ENCODE measurements at regions not wholly inside any gene's neighbourhood (a gene's known extent, or its start where the extent isn't known, plus 50 kb on each side); places are given as distances from the start of the nearest gene placed in this dataset.

DNA sequence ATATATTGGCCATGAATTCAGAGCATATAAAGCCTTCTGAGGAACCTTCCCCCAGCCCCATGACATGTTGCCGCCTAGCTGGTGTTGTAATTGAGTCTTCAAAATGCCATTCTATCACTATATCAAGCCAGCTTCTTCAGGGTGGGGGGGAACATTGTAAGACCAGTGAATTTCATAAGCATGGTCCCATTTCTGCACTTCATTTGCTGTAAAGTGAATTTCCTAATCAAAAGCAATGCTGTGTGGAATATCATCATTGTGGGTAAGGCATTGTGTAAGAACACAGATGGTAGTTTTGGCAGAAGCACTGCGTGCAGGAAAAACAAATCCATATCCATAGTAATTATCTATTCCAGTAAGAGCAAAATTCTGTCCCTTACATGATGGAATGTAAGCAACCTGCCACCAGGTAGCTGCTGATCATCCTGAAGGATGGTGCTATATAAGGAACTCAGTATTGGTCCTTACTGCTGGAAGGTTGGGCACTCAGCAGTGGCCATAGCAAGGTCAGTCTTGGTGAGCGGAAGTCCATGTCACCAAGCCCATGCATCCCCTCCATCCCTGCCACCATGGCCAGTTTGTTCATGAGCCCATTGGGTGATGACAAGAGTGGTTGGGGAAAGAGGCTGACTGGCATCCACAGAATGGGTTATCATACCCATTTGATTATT is 159.4 kb downstream of the COPS8 start:
- Histone ChIP-seq H4K20me1 (ENCODE audit: control insufficient read depth, insufficient read depth, low read depth, low read length) (no peaks in the 10 kb centered on the region), H3F3A (ENCODE audit: control insufficient read depth, insufficient read depth) (no peaks in the 10 kb centered on the region), H3K4me1 (ENCODE audit: control insufficient read depth, low read length) (no peaks in the 10 kb centered on the region), H3K27me3 (ENCODE audit: control insufficient read depth, low read length) (no peaks in the 10 kb centered on the region), H3K9me2 (replicated peaks; ENCODE audit: control insufficient read depth, low read length) (no peaks in the 10 kb centered on the region), H3K27ac (ENCODE audit: low read depth, low read length) (no peak overlapping the region), H3K36me3 (ENCODE audit: control insufficient read depth, low read length) (no peaks in the 10 kb centered on the region), H3K79me2 (ENCODE audit: control insufficient read depth, low read length) (no peaks in the 10 kb centered on the region), H3K4me3 (ENCODE audit: low read length) (no peak overlapping the region), H3K4me2 (ENCODE audit: low read length) (no peak overlapping the region), H3K9me3 (ENCODE audit: control insufficient read depth, insufficient read depth, low read length) (no peaks in the 10 kb centered on the region)
- TF ChIP-seq EZH2phosphoT487 (IDR thresholded peaks at IDR 0.05; ENCODE audit: borderline replicate concordance, low read length), result no peak
- TF ChIP-seq, protein P1, sequence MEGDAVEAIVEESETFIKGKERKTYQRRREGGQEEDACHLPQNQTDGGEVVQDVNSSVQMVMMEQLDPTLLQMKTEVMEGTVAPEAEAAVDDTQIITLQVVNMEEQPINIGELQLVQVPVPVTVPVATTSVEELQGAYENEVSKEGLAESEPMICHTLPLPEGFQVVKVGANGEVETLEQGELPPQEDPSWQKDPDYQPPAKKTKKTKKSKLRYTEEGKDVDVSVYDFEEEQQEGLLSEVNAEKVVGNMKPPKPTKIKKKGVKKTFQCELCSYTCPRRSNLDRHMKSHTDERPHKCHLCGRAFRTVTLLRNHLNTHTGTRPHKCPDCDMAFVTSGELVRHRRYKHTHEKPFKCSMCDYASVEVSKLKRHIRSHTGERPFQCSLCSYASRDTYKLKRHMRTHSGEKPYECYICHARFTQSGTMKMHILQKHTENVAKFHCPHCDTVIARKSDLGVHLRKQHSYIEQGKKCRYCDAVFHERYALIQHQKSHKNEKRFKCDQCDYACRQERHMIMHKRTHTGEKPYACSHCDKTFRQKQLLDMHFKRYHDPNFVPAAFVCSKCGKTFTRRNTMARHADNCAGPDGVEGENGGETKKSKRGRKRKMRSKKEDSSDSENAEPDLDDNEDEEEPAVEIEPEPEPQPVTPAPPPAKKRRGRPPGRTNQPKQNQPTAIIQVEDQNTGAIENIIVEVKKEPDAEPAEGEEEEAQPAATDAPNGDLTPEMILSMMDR (IDR thresholded peaks at IDR 0.05; ENCODE audit: low read depth, low read length, poor library complexity, severe bottlenecking), result no peak

DNA sequence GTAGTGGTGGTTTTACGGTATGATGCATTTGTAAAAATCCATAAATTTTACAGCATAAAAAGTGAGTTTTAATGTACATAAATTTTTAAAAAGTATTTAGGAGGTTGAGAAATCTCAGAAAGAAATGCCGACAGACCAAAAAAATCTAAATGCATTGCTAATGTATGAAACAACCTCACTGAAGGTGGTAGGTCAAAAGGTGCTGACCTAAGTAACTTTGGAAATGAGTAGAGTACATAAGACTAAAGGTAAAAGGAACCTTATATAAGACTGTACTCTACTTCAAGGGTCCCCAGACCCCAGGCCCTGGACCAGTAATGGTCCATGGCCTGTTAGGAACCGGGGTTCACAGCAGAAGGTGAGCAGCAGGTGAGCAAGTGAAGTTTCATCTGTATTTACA is 163.4 kb downstream of the COL6A3 start:
- H3K27me3 ChIP-seq (ENCODE audit: control insufficient read depth, low read length), result no peaks in the 10 kb centered on the region
- H3K4me1 ChIP-seq (ENCODE audit: control insufficient read depth, low read length), result no peaks in the 10 kb centered on the region
- no peaks in the 10 kb centered on the region for H3K36me3 ChIP-seq (ENCODE audit: control insufficient read depth, low read length)
- H3K9me3 ChIP-seq (ENCODE audit: control insufficient read depth, insufficient read depth, low read length), result no peaks in the 10 kb centered on the region
- no peak overlapping the region for H3K27ac ChIP-seq (ENCODE audit: low read depth, low read length)
- no peaks in the 10 kb centered on the region for H3K79me2 ChIP-seq (ENCODE audit: control insufficient read depth, low read length)
- no peaks in the 10 kb centered on the region for H3F3A ChIP-seq (ENCODE audit: control insufficient read depth, insufficient read depth)
- H4K20me1 ChIP-seq (ENCODE audit: control insufficient read depth, insufficient read depth, low read depth, low read length), result no peaks in the 10 kb centered on the region
- no peak for TF ChIP-seq EZH2phosphoT487 (IDR thresholded peaks at IDR 0.05; ENCODE audit: borderline replicate concordance, low read length)
- TF ChIP-seq, protein P1 (IDR thresholded peaks at IDR 0.05; ENCODE audit: low read depth, low read length, poor library complexity, severe bottlenecking), result no peak
- no peak overlapping the region for H3K4me3 ChIP-seq (ENCODE audit: low read length)
- no peaks in the 10 kb centered on the region for H3K9me2 ChIP-seq (replicated peaks; ENCODE audit: control insufficient read depth, low read length)
- no peak overlapping the region for H3K4me2 ChIP-seq (ENCODE audit: low read length)

DNA sequence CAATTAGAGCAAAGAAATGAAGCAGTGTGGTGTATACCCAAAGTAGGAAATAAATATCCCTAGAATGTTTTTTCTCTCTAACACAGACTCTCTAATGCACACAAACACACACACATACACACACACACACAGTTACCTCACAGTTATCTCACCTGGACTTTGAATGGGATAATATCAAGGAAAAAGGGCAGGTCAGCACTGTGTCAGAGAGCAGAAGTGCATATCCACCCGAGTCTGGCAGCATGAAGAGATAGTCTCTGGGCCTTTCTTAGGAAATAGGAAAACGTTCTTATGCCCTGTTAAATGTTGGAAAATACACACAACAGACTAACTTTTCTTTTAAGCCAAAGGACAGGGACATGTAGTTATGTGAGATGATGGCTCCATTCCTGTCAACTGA is 162.0 kb downstream of the COL6A3 start:
- no peak for TF ChIP-seq EZH2phosphoT487 (IDR thresholded peaks at IDR 0.05; ENCODE audit: borderline replicate concordance, low read length)
- TF ChIP-seq, protein P1 (IDR thresholded peaks at IDR 0.05; ENCODE audit: low read depth, low read length, poor library complexity, severe bottlenecking), result no peak
- Histone ChIP-seq H3F3A (ENCODE audit: control insufficient read depth, insufficient read depth) (no peaks in the 10 kb centered on the region), H3K4me3 (ENCODE audit: low read length) (no peak overlapping the region), H3K36me3 (ENCODE audit: control insufficient read depth, low read length) (no peaks in the 10 kb centered on the region), H3K9me2 (replicated peaks; ENCODE audit: control insufficient read depth, low read length) (no peaks in the 10 kb centered on the region), H3K79me2 (ENCODE audit: control insufficient read depth, low read length) (no peaks in the 10 kb centered on the region), H3K27me3 (ENCODE audit: control insufficient read depth, low read length) (no peaks in the 10 kb centered on the region), H3K9me3 (ENCODE audit: control insufficient read depth, insufficient read depth, low read length) (no peaks in the 10 kb centered on the region), H3K4me2 (ENCODE audit: low read length) (no peak overlapping the region), H3K4me1 (ENCODE audit: control insufficient read depth, low read length) (no peaks in the 10 kb centered on the region), H4K20me1 (ENCODE audit: control insufficient read depth, insufficient read depth, low read depth, low read length) (no peaks in the 10 kb centered on the region), H3K27ac (ENCODE audit: low read depth, low read length) (no peak overlapping the region)
